Ovary (tissue), 7 donors: ENCODE measurements at regions not wholly inside any gene's neighbourhood (a gene's known extent, or its start where the extent isn't known, plus 50 kb on each side); places are given as distances from the start of the nearest gene placed in this dataset.

Experiments
- DNase-seq, 5 donors: peaks; one replicate each; pipeline ENCODE4 v3.0.0-alpha.2; 2019 to 2020
- H3K27ac ChIP-seq, 2 donors: fragments of 200-600 bp; one replicate each; pipeline versions ENCODE4 v1.5.1 to v1.8.0; 2019 to 2022
- H3K27me3 ChIP-seq: fragments of 200-600 bp; one replicate; pipeline ENCODE4 v1.8.0; 2022
- H3K36me3 ChIP-seq: fragments of 200-600 bp; sonication (generic); one replicate; pipeline ENCODE4 v1.5.1; 2019
- H3K4me1 ChIP-seq: one replicate; pipeline ENCODE4 v1.8.1; 2013; ENCODE audit warnings: mild to moderate bottlenecking, moderate library complexity; ENCODE audit not compliant: insufficient read depth
- H3K4me3 ChIP-seq: fragments of 200-600 bp; sonication (generic); one replicate; pipeline ENCODE4 v1.5.1; 2017
- H3K9me3 ChIP-seq, 2 donors: fragments of 200-600 bp in 1 of 2; sonication (generic) in 1 of 2; one replicate each; pipeline versions ENCODE4 v1.5.1 to v1.8.1; 2013 to 2019; ENCODE audit warnings: mild to moderate bottlenecking in 1 of 2, moderate library complexity in 1 of 2
- EP300 ChIP-seq: sonication (generic); formaldehyde crosslinking; IDR thresholded peaks from one replicate; pipeline ENCODE4 v1.6.1; 2017; ENCODE audit warnings: antibody characterized with exemption
- POLR2A ChIP-seq: fragments of 450-650 bp; IDR thresholded peaks from one replicate; pipeline ENCODE4 v1.6.1; 2017; ENCODE audit warnings: antibody characterized with exemption, mild to moderate bottlenecking, moderate library complexity
- WGBS, 3 donors: extraction: QIAGEN DNeasy Blood & Tissue Kit in 1 of 3; methylation state at CpG; one replicate each; pipeline versions ENCODE4 v1.1.5 to v1.1.7; 2013 to 2017; 5-methylcytosine and 5-hydroxymethylcytosine counted together
- intact Hi-C, 4 donors: fragments of 100-400 bp; cut with DNase I; formaldehyde crosslinking; loops; one replicate each; pipeline versions ENCODE4 v1.11.0 to v1.15.1; 2022 to 2023
- TF ChIP-seq, protein P1 (sequence below), 3 donors: fragments of 450-650 bp in 2 of 3; fragments of 200-600 bp in 1 of 3; IDR thresholded peaks; one replicate each; pipeline versions ENCODE4 v1.5.1 to v1.8.0; 2016 to 2022; ENCODE audit warnings: antibody characterized with exemption in 3 of 3, mild to moderate bottlenecking in 1 of 3
- donor health status: DM: no; HTN: no; CAD: no; lungs with moderate emphysema.
- donor health status: DM: no; HTN: no; CAD: no.
- donor health status: Bipolar disorder and iron deficiency.
- donor health status: DM: no; HTN: no; CAD: no.
- donor health status: DM: yes; HTN: yes; CAD: no.

DNA sequence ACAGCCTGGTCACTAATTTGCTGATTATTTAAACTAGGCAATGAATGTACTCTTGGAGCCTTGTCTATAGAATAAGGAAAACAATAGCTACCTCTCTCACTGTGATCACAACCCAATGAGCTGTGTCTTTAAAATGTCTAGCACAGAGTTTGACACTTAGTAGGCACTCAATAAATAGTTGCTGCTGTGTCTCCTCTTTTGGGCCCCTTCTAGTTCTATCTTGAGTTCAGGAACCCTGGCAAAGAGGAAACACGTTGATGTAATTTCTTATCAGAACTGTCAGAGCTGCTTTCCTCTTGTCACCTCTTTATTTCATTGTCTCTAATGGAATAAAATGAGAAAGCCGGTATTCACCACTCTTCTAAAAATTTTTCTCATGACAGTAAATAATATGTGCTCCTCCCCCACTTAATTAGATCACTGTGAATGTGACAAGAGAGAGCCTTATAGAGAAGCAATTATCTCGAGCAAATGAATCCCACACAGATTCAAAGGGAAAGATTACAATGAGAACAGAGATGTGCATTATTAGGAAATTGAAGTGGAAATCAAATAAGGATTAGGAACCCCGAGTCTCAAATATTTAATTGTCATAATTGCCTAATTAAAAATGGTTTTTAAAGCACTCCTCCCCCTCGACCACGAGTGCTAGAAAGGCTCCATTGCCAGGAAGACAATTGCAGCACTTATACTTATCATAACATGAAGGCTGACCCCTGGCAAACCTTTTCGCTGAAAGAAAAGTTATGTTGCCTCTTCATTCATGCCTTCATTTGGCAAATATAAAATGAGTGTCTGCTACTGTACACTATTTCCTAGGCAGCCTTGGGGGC lies 175.0 kb upstream of the BDNF start:
- Histone ChIP-seq H3K27ac (no peak overlapping the region), H3K36me3 (no peaks in the 10 kb centered on the region), H3K27me3 (no peaks in the 10 kb centered on the region), H3K4me1 (no peaks in the 10 kb centered on the region), H3K4me3 (no peak overlapping the region), H3K9me3 (no peaks in the 10 kb centered on the region)
- 4 to 5% (median 5%) methylated on average over 7 of the region's 7 CpGs for WGBS, 3 donors
- TF ChIP-seq EP300 = no peak
- TF ChIP-seq, protein P1, sequence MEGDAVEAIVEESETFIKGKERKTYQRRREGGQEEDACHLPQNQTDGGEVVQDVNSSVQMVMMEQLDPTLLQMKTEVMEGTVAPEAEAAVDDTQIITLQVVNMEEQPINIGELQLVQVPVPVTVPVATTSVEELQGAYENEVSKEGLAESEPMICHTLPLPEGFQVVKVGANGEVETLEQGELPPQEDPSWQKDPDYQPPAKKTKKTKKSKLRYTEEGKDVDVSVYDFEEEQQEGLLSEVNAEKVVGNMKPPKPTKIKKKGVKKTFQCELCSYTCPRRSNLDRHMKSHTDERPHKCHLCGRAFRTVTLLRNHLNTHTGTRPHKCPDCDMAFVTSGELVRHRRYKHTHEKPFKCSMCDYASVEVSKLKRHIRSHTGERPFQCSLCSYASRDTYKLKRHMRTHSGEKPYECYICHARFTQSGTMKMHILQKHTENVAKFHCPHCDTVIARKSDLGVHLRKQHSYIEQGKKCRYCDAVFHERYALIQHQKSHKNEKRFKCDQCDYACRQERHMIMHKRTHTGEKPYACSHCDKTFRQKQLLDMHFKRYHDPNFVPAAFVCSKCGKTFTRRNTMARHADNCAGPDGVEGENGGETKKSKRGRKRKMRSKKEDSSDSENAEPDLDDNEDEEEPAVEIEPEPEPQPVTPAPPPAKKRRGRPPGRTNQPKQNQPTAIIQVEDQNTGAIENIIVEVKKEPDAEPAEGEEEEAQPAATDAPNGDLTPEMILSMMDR (IDR thresholded peaks at IDR 0.05) = no peak
- TF ChIP-seq POLR2A = no peak
- intact Hi-C loops = loop anchor here in 1 of 4 donors (5.0 kb wide), 1 partner anchor 1672 kb away; no protein-coding TSS in a partner anchor
- no peak for DNase-seq

- intact Hi-C loops = loop anchor here in 1 of 4 donors (5.0 kb wide), 1 partner anchor 1674 kb away; no protein-coding TSS in a partner anchor
- WGBS, 3 donors = 58 to 62% (median 61%) methylated on average over 6 of the region's 6 CpGs
- TF ChIP-seq, protein P1 (IDR thresholded peaks at IDR 0.05) = no peak
- TF ChIP-seq EP300 (no peak), POLR2A (no peak)
These were observed 173.4 kb upstream of the BDNF start for GRCh38 chr11:27873664-27874063.

GRCh38 chr11:27871056-27871455 lies 170.8 kb upstream of the BDNF start:
- TF ChIP-seq EP300 (no peak), POLR2A (no peak)
- TF ChIP-seq, protein P1 (IDR thresholded peaks at IDR 0.05) = no peak
- Histone ChIP-seq H3K9me3 (no peaks in the 10 kb centered on the region), H3K4me3 (no peak overlapping the region), H3K4me1 (no peaks in the 10 kb centered on the region), H3K27ac (no peak overlapping the region), H3K36me3 (no peaks in the 10 kb centered on the region), H3K27me3 (no peaks in the 10 kb centered on the region)
- no peak for DNase-seq
- WGBS, 3 donors = 31 to 37% (median 33%) methylated on average over 7 of the region's 7 CpGs
- intact Hi-C loops = loop anchor here in 1 of 4 donors (5.0 kb wide), 1 partner anchor 1676 kb away; no protein-coding TSS in a partner anchor

More at GRCh38 chr11:27873664-27874063, 173.4 kb upstream of the BDNF start:
- H3K36me3 ChIP-seq = no peaks in the 10 kb centered on the region
- H3K4me1 ChIP-seq = no peaks in the 10 kb centered on the region
- no peaks in the 10 kb centered on the region for H3K27me3 ChIP-seq
- no peaks in the 10 kb centered on the region for H3K9me3 ChIP-seq
- no peak overlapping the region for H3K27ac ChIP-seq
- no peak overlapping the region for H3K4me3 ChIP-seq
- DNase-seq = no peak

DNA sequence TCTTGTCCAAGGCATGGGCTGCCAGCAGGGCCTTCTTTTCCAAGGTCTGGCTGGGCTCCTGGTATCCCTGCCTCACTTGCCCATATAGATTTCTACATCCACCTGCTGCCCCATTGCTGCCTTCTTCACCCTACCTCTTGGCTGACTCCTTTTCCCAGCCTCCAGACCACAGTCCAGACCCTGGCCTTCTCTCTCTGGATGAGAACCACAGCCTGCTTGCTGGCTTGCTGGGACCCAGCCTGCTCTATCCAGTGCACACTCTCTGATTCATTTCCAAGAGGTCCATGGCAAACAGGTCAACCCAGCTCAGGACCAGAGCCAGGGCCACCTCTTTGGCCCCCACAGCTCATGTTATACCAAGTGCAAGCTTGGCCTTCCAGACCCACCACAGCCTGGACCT lies 169.4 kb upstream of the BDNF start:
- no peaks in the 10 kb centered on the region for H3K36me3 ChIP-seq
- intact Hi-C loops = loop anchor here in 1 of 4 donors (5.0 kb wide), 1 partner anchor 1678 kb away; no protein-coding TSS in a partner anchor
- no peaks in the 10 kb centered on the region for H3K27me3 ChIP-seq
- H3K9me3 ChIP-seq = no peaks in the 10 kb centered on the region
- H3K4me1 ChIP-seq = no peaks in the 10 kb centered on the region
- no peak for DNase-seq
- TF ChIP-seq POLR2A (no peak), EP300 (no peak)
- TF ChIP-seq, protein P1 (IDR thresholded peaks at IDR 0.05) = no peak
- H3K27ac ChIP-seq = no peak overlapping the region
- no peak overlapping the region for H3K4me3 ChIP-seq
